GM18511 (cell line): ENCODE measurements at regions not wholly inside any gene's neighbourhood (a gene's known extent, or its start where the extent isn't known, plus 50 kb on each side); places are given as distances from the start of the nearest gene placed in this dataset.
"Not testable (repeated sequence)": the region's sequence is repeated elsewhere in the genome, so short reads cannot be mapped to it uniquely, and the experiment has no call there.

Experiments used
- ATAC-seq: cut with Tn5 transposase; IDR thresholded peaks from one replicate; pipeline ENCODE4 v1.9.1; 2021; ENCODE audit warnings: mild to moderate bottlenecking, moderate library complexity; ENCODE audit not compliant: unreplicated experiment

DNA sequence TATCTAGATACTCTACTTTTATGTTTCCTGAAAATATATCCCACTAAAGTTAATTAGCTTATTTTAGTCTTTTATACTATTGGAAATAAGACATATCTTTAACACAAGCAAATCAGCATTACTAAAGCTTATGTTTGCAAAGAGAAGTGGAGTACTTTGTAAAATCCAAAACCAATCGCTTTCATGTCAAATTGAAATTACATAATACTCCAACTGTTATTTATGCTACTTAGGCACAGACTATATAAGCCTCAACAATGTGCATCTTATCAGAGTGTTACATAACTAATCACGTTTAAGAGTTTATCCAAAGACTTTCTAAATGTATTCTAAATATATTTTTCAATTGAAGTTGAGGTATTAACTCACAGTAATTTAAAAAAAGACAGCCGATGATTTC is 200.0 kb downstream of the PCDH20 start:
- ATAC-seq = no peak

DNA sequence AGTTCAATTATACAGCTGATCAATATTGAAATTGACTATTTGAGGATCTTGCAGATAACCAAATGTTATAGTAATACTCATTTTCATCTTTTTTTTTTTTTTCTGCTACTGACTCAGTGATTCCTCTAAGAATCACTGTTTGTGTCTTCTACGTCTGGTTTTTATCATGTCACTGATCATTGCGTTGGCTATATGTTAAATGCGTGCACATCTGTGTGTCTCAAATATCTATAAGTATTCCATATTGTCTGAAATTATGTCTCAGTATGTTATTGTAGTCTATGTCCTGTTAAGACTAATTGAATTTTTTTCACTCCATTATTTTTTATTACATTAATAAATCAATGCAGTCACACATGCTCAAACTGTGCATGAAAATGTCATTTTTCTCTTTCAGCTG is 200.5 kb downstream of the PCDH20 start:
- no peak for ATAC-seq

DNA sequence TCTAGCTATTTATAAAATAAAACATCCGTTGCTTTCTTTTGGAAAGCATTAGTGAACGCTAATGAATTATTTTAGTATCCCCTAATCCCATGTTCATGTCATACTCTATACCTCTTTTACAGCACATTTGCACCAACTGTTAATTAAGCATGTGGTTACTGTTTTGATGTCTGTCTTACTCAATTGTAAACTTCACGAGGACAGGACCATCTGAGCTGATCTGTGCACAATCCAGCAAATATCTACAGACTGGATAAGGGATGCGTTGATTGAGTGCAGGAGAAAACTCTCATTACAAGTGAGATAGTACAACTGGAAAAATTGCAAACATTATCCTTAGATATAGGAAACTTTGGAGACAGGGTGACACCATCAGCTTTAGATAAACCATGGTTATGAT is 201.1 kb downstream of the PCDH20 start:
- ATAC-seq = no peak

DNA sequence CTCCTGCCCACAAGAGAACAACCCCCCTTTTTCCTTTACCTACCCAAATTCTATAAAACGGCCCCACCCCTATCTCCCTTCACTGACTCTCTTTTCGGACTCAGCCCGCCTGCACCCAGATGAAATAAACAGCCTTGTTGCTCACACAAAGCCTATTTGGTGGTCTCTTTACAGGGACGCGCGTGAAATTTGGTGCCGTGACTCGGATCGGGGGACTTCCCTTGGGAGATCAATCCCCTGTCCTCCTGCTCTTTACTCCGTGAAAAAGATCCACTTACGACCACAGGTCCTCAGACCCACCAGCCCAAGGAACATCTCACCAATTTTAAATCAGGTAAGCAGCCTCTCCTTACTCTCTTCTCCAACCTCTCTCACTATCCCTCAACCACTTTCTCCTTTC is 209.8 kb downstream of the PCDH20 start:
- ATAC-seq = not testable (repeated sequence)

DNA sequence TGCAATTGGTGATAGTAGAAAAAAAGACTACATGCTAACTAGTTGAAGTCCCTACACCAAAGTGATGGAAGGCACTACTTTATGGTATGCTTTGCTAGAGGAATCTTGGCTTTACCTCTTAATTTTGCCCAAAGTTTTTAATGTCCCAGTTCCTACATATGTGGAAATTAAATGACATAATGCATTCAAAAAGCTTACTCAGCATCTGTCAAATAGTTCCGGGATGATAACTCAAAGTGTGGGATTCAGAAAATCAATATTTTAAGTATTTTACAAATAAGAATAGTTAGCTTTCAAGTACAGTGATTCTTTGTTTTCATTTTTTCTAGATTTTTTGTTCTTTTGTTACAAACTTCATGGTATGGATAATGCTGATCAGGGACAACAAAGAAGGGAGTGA is 211.6 kb downstream of the PCDH20 start:
- ATAC-seq = no peak

DNA sequence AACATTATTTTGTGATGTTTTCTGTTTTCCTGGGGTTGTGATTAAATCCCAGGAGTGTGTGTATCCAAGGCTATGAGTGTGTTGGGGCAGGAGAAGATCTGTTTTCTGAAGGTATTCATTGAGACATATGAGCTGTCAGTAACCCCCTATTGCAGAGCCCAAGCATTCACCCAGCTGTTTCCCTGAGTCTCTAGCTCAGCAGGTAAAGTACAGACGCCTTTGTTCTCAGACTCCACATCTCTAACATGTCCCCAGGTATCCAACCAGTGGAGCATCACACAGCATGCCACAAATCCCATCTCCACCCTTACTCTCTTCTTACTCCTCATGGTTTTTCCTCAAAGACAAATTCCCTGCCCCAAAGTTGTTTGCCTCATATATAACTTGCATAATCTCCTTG is 213.6 kb downstream of the PCDH20 start:
- no peak for ATAC-seq

DNA sequence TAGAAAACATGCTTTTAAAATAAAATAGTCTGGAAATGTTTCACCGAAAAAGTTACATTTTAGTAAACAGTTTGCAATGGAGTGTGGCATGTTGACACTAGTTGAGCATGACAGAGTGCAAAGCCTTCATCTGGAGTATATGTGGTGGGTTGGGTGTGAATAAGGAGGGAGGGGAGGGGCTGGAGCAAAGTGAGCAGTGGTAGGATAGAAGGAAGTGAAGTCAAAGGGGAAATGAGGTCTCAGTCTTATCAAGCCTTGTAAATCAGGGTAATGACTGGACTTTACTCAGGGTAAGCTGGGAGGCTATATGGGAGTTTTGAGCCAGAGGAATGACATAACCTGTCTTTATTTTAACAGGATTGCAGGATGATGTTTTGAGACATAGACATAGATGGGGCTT is 222.8 kb downstream of the PCDH20 start:
- ATAC-seq = no peak

DNA sequence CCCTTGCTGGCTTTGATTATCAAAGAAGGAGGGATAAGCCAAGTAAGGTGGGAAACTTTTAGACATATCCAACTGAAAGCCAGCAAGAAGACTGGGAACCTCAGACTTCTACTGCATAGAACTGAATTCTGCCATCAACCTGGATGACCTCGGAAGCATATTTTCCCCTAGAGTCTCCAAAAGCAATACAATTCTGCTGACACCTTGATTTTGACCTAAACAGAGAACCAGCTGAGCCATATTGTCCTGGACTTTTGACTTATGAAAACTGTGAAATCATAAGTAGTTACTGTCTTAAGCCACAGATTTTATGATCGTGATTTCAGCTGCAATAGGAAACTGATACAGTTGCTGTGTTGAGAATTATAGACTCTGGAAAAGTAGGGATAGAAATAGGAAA is 227.6 kb downstream of the PCDH20 start:
- no peak for ATAC-seq

DNA sequence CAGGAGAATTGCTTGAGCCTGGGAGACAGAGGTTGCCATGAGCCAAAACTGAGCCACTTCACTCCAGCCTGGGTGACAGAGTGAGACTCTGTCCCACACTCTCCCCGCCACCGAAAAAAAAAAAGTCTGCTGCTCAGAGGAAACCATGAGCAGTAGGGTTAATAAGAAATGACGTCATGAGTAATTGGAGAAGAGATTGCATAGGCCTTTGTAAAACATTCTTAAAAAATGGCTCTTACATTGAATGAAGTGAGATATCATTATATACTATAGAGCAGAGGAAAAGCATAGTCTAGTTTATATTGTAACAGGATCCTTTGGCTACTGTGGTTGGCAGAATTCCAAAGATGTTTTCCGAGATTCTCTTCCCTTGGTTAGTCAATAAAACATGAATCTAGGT is 228.2 kb downstream of the PCDH20 start:
- no peak for ATAC-seq

DNA sequence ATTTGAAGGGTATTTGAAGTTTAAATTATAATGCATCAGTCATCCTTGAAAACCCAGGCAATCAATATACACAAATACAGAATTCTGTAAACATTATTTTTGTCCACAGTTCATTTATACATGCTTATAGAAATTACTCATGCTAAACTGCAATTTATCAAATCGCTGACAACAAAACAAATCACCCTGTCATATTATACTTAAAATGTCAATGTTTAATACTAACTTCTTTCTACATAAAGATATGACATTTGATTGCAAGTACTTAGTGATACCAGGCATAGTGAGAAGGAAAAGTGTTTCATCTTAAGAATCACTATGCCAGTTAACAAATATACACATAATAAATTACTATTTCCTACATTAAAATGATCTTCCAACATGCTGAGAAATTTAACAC is 232.0 kb downstream of the PCDH20 start:
- no peak for ATAC-seq

DNA sequence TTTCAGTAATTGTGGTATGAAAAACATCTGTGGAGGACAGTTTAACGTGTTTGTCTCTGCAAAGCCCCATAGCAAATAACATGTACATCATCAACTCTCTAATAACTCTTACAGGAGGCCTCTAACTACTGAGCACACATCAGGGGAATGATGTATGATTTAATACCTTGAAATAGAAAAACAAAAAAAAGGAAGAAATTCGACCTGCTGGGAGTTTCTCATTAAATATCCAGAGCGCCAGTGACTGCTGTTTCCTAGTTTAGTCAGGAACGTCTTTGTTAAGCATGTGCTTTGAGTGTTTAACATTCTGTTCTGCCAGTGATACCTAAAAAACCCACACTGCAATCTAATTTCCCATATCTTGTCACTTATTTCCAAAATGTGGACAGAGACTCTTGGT is 235.4 kb downstream of the PCDH20 start:
- no peak for ATAC-seq

DNA sequence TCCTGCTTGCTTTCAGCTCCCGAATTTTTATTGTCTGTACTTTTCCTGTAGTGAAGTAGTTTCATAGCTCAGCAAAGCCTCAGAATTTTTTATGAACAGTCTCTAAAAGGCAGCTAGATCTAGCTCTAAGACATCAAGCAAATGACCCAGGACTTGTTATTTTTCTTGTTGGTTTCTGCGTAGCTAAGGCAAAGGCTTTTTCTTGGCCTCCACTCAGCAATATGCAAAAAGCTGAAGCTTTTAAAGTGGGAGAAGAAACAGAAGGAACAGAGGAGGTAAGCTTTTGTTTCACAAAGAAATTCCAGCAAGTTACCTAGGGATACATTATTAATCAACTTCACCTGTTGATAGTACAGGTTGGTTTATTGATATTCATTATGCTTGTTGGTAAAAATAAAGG is 235.9 kb downstream of the PCDH20 start:
- ATAC-seq = no peak

DNA sequence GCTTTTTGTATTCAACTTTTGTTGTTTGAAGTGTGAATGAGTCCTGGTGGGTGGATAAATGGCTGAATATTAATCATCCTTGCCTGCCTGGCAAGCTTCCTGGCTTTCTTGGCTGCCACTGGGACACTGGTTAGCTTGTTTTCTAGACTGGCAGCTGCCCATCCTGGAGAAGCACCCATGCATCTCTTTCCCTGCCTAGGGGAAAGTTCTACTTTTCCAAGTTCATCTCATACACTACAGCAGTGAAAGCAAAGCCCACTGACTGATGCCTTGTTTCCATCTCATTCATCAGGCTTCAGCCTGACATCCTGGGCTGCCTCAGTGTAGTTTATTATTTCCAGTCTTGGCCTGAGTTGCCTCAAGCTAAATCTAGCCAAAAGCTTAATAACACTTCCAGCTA is 244.8 kb downstream of the PCDH20 start:
- ATAC-seq = no peak

DNA sequence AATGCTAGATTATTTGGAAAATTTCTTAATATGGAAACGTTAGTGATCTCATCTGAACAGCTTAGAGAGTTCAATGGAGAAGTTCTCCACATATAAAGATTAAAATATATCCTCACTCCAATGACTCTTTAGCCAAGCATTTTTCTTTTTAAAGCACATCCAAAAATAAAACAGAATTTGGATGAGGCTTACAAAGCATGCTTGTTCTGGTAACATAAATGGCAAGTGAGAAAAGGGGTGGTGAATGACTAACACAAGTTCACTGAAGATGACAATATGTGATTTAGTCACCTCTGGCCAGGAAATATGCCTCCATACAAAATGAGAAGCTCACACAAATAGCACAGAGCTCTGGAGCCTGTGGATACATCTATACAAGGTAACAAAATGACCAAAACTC is 253.0 kb downstream of the PCDH20 start:
- ATAC-seq = no peak

DNA sequence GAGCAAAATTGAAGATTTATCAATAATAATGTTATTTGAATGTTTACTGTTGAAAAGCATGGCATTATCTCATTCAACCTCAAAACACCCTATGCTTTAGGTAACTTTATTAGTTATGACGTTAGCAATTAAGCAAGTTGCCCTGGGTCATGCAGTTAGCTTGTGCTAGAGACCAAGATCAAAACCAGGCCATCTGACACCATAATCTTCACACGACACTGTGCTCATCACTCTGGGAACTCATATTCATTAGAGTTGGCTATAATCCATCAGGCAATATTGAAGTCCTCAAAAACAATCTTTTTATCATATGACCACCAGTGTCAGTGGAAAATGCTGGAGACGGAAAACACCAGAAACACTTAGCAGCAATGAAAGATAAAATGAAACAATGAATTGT is 253.5 kb downstream of the PCDH20 start:
- no peak for ATAC-seq

DNA sequence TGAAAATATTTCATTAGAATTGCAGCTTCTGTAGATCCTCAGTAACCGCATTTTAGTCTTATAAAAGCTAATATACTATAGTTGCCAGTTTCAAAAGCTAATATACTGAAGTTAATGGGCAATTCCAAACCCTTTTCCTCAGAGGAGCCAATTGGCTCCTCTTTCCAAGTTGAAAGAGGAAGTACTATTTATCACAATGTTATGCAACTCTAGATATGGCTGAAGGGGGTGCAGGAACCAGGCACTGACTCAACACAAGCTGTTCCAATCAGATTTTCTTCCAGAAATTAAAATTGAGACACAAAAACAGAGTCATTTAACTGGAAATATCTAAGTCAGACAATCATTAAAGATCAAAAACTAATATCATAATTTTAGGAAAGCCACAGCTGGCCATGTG is 258.9 kb downstream of the PCDH20 start:
- no peak for ATAC-seq

DNA sequence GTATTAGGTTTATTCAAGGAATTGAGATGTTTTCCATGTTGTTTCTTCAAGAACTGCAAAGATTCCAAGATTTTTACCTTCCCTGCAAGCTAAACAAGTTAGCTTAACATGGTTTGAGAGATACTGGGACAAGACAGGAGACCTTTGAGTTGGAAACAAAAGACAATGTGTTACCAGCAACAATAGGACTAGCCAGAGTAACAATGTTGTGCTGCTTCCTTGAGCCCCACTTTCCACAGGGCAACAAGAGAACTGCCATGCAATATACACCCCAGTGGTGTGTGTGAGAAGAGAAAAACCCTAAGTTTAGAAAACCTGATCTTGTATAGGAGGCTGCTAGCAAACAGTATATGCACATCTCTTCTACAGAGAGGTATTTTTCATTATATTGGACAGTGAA is 264.6 kb downstream of the PCDH20 start:
- no peak for ATAC-seq

DNA sequence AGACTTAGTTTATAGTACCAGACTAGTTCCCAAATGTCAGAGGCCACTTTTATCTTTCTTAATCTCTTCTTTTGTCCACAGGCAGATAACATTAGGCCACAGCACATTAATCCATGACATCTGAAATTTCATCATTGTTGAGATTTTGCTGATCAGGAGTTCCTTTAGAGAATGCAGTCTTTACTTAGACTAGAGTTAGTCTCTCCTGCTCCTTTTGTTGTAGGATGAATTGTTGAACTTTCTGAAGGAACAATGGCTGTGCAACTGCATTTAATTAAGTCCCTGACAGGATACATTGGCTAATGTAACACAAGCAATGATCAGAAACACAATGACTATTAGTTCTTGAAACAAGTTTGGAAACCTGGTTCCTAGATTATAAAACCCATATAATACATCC is 266.3 kb downstream of the PCDH20 start:
- ATAC-seq = no peak

DNA sequence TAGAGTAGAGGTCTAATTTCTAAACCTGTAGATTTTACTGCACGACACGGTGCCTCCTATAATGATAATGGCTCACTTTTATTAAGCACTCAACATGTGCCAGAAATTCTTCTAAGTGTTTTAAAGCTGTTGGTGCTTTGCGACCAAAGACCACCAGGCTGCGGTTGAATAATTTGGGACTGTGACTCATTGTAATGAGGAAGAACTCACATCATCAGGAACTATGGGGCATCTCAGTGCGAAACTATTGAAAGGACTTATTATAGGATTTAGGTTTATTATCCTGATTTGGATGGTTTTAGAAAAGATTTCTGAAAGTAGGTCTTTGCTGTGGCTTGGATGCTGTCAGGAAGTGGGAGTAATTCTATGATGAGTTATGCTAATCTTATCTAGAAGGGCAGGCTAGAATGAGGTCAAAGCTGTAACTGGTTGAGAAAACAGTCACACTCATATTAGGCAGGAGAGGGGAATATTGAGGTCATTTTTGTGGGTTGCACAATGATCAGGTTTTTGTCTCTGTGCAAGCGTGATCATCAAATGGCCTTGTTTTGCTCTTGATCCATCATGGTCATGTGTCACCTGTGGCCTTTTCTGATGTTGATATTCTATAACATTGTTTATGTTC is 266.8 kb downstream of the PCDH20 start:
- ATAC-seq = no peak

DNA sequence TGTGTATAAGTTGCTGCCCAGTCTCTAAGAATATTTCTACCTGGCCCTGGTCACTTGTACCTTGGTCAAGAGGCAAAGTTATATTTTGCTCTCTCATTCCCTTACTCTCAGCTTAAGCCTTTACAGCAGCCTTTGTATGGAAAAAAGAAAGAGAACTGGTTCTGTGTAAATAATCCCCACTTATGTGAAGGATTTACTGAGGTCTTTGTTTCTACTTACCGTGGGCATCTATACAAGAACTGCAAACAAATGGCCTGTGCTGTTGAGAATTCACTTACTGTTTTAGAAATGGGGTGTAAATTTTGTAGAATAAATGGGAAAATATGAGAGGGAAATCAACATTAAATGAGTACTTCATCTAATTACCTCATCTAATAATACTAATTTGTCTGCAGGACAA is 267.4 kb downstream of the PCDH20 start:
- ATAC-seq = no peak

DNA sequence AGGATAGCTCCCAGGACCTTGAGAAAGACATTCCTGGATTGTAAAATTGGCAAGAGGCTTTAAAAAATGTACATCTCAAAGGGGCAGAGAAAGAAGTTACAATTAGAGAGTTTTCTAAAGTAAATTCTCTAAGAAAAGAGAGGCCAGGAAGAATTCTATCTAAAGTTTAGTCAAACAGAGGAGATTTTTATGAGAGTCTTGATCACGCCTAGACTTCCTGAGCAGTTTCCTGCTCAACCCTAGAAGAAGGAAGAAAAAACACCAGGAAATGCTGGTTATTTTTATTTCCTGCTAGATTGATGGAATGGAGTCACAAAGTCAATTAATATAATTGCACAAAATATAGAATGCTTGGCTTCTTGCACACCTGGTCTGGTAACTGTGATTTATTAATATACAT is 269.1 kb downstream of the PCDH20 start:
- ATAC-seq = no peak

DNA sequence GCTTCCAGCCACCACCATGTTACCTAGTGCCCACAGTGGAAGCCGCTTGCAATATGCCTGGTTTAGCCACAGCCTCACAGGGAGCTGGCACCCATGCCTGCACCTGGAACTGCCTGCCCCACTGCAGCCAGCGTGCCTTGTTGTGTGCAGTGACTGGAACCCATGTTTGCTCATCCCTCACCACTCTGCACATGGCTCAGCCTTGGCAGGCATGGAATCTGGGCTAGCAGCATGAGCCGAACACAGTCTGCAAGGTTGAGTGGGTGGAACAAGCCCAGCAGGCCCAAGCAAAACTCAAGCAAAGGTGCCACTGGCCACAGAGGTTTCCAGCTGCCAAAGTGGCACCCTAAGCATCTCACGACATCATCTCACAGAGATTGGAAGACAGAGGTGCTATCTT is 269.5 kb downstream of the PCDH20 start:
- ATAC-seq = no peak

DNA sequence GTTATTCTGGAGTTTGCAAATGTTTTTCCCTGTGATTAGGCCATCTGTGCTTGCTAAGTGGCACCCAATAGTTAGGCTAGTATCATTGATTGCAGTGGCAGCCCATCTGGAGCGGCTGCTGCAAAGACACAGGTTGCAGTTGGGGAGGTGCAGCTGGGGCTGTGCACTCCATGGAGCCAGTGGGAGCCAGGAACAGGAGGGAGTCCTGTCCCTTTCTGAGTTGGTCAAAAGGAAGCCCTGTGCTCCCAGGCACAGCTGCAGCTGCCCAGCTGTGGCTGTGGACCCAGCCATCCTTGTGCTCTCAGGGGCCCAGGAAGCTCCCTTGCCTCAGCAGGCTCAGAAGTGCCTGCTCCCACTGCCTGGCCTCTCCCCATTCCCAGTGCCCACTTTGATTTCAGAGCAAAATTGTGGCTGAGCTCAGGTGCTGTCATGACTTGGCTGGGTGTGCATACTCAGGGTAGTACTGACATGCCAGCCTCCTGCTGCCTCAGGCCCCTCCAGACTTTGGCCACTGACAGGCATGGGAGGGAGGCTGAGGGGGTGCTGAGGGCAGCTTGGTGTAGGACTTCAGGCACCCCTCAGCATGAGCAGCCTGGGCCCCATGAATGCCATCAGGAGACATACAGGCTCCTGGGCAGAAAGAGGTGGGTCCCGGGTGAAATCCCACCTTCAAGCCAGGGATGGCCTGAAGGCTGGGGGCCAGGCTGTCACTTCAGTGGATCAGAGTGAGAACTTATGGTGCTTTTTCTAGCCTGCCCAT is 270.6 kb downstream of the PCDH20 start:
- no peak for ATAC-seq
